Activated T-cell treated with anti-CD3 and anti-CD28 coated beads, Interleukin-2, amount 50 U/mL, for 4 hours (primary cell): ENCODE measurements at regions not wholly inside any gene's neighbourhood (a gene's known extent, or its start where the extent isn't known, plus 50 kb on each side); places are given as distances from the start of the nearest gene placed in this dataset.

Source experiments
- ATAC-seq, 2 donors: fragments of 200-7000 bp; cut with Tn5 transposase; one replicate each; pipeline ENCODE4 v1.10.0; 2021
- DNase-seq: peaks from one replicate; pipeline ENCODE4 v3.0.0-alpha.2; 2020
- H3K27me3 Mint-ChIP-seq: one replicate; pipeline ENCODE4 v1.8.0; 2021; ENCODE audit warnings: low read depth, mixed read lengths
- H3K36me3 Mint-ChIP-seq: one replicate; pipeline ENCODE4 v1.8.0; 2022; ENCODE audit warnings: mixed read lengths; ENCODE audit not compliant: insufficient read depth
- H3K4me1 Mint-ChIP-seq: one replicate; pipeline ENCODE4 v1.8.0; 2021; ENCODE audit warnings: low read depth, mixed read lengths
- H3K4me3 Mint-ChIP-seq: one replicate; pipeline ENCODE4 v1.8.0; 2021; ENCODE audit warnings: mild to moderate bottlenecking, moderate library complexity, mixed read lengths
- H3K9me3 Mint-ChIP-seq: one replicate; pipeline ENCODE4 v1.8.0; 2021; ENCODE audit warnings: mixed read lengths

- Mint-ChIP-seq H3K9me3 (peaks cover 8% of the 10 kb centered on the region), H3K36me3 (no peaks in the 10 kb centered on the region), H3K4me1 (no peaks in the 10 kb centered on the region), H3K4me3 (no peak overlapping the region), H3K27me3 (no peaks in the 10 kb centered on the region)
- no peak for ATAC-seq
- DNase-seq: no peak
Observed at GRCh38 chr5:165094782-165095181, 1589.4 kb downstream of the MAT2B start.

GRCh38 chr5:165101709-165102108 lies 1596.3 kb downstream of the MAT2B start:
- Mint-ChIP-seq H3K4me3 (no peak overlapping the region), H3K36me3 (no peaks in the 10 kb centered on the region), H3K4me1 (no peaks in the 10 kb centered on the region), H3K9me3 (peaks cover 22% of the 10 kb centered on the region), H3K27me3 (no peaks in the 10 kb centered on the region)
- DNase-seq (no peak), ATAC-seq (no peak)

- no peak for ATAC-seq
- H3K4me1 Mint-ChIP-seq: no peaks in the 10 kb centered on the region
- H3K9me3 Mint-ChIP-seq: peaks cover 15% of the 10 kb centered on the region
- no peak for DNase-seq
- no peaks in the 10 kb centered on the region for H3K36me3 Mint-ChIP-seq
- no peaks in the 10 kb centered on the region for H3K27me3 Mint-ChIP-seq
- no peak overlapping the region for H3K4me3 Mint-ChIP-seq
Observed at GRCh38 chr5:165104611-165105010, 1599.2 kb downstream of the MAT2B start.

GRCh38 chr5:165108809-165109208 lies 1603.4 kb downstream of the MAT2B start:
- no peak for DNase-seq

GRCh38 chr5:165119175-165119574 lies 1613.8 kb downstream of the MAT2B start:
- no peaks in the 10 kb centered on the region for H3K27me3 Mint-ChIP-seq
- no peak for DNase-seq
- no peak for ATAC-seq
- no peaks in the 10 kb centered on the region for H3K4me1 Mint-ChIP-seq
- no peaks in the 10 kb centered on the region for H3K36me3 Mint-ChIP-seq
- no peak overlapping the region for H3K4me3 Mint-ChIP-seq
- H3K9me3 Mint-ChIP-seq: peaks cover 6% of the 10 kb centered on the region

More at GRCh38 chr5:165108809-165109208, 1603.4 kb downstream of the MAT2B start:
- Mint-ChIP-seq H3K4me3 (no peak overlapping the region), H3K27me3 (no peaks in the 10 kb centered on the region), H3K4me1 (no peaks in the 10 kb centered on the region), H3K36me3 (no peaks in the 10 kb centered on the region), H3K9me3 (peaks cover 12% of the 10 kb centered on the region)
- no peak for ATAC-seq

- DNase-seq (no peak), ATAC-seq (no peak)
- Mint-ChIP-seq H3K27me3 (no peaks in the 10 kb centered on the region), H3K9me3 (no peaks in the 10 kb centered on the region), H3K4me1 (no peaks in the 10 kb centered on the region), H3K36me3 (no peaks in the 10 kb centered on the region), H3K4me3 (no peak overlapping the region)
Observed at GRCh38 chr5:165126598-165126997, 1621.2 kb downstream of the MAT2B start.

- Mint-ChIP-seq H3K27me3 (no peaks in the 10 kb centered on the region), H3K4me3 (no peak overlapping the region), H3K9me3 (no peaks in the 10 kb centered on the region), H3K4me1 (no peaks in the 10 kb centered on the region), H3K36me3 (no peaks in the 10 kb centered on the region)
- ATAC-seq (no peak), DNase-seq (no peak)
Observed at GRCh38 chr5:165127941-165128340, 1622.5 kb downstream of the MAT2B start.

- Mint-ChIP-seq H3K27me3 (no peaks in the 10 kb centered on the region), H3K4me3 (no peak overlapping the region), H3K9me3 (peaks cover 5% of the 10 kb centered on the region), H3K36me3 (no peaks in the 10 kb centered on the region), H3K4me1 (no peaks in the 10 kb centered on the region)
- DNase-seq: no peak
- no peak for ATAC-seq
Observed at GRCh38 chr5:165130656-165131055, 1625.2 kb downstream of the MAT2B start.

- no peak overlapping the region for H3K4me3 Mint-ChIP-seq
- ATAC-seq (no peak), DNase-seq (no peak)
- peaks cover 5% of the 10 kb centered on the region for H3K9me3 Mint-ChIP-seq
- no peaks in the 10 kb centered on the region for H3K4me1 Mint-ChIP-seq
- H3K36me3 Mint-ChIP-seq: no peaks in the 10 kb centered on the region
- no peaks in the 10 kb centered on the region for H3K27me3 Mint-ChIP-seq
Observed at GRCh38 chr5:165134155-165134554, 1628.7 kb downstream of the MAT2B start.

GRCh38 chr5:165135565-165135964 lies 1630.1 kb downstream of the MAT2B start:
- Mint-ChIP-seq H3K36me3 (no peaks in the 10 kb centered on the region), H3K9me3 (peaks cover 5% of the 10 kb centered on the region), H3K27me3 (no peaks in the 10 kb centered on the region), H3K4me3 (no peak overlapping the region), H3K4me1 (no peaks in the 10 kb centered on the region)
- DNase-seq: no peak
- ATAC-seq: no peak

- Mint-ChIP-seq H3K4me3 (no peak overlapping the region), H3K36me3 (no peaks in the 10 kb centered on the region), H3K9me3 (peaks cover 5% of the 10 kb centered on the region), H3K4me1 (no peaks in the 10 kb centered on the region), H3K27me3 (no peaks in the 10 kb centered on the region)
- ATAC-seq: no peak
- DNase-seq: no peak
Observed at GRCh38 chr5:165137701-165138100, 1632.3 kb downstream of the MAT2B start.

- Mint-ChIP-seq H3K9me3 (peaks cover 5% of the 10 kb centered on the region), H3K36me3 (no peaks in the 10 kb centered on the region), H3K4me1 (no peaks in the 10 kb centered on the region), H3K27me3 (no peaks in the 10 kb centered on the region), H3K4me3 (no peak overlapping the region)
- DNase-seq (no peak), ATAC-seq (no peak)
Observed at GRCh38 chr5:165138236-165138635, 1632.8 kb downstream of the MAT2B start.

- no peak for DNase-seq
- no peak for ATAC-seq
- Mint-ChIP-seq H3K4me3 (no peak overlapping the region), H3K36me3 (no peaks in the 10 kb centered on the region), H3K27me3 (no peaks in the 10 kb centered on the region), H3K4me1 (no peaks in the 10 kb centered on the region), H3K9me3 (peaks cover 4% of the 10 kb centered on the region)
Observed at GRCh38 chr5:165139262-165139661, 1633.8 kb downstream of the MAT2B start.

- peaks cover 4% of the 10 kb centered on the region for H3K9me3 Mint-ChIP-seq
- no peaks in the 10 kb centered on the region for H3K27me3 Mint-ChIP-seq
- ATAC-seq (no peak), DNase-seq (no peak)
- no peaks in the 10 kb centered on the region for H3K36me3 Mint-ChIP-seq
- H3K4me1 Mint-ChIP-seq: no peaks in the 10 kb centered on the region
- no peak overlapping the region for H3K4me3 Mint-ChIP-seq
Observed at GRCh38 chr5:165139721-165140120, 1634.3 kb downstream of the MAT2B start.

- no peak for DNase-seq
- H3K4me3 Mint-ChIP-seq: no peak overlapping the region
- no peak for ATAC-seq
- peaks cover 4% of the 10 kb centered on the region for H3K9me3 Mint-ChIP-seq
- no peaks in the 10 kb centered on the region for H3K36me3 Mint-ChIP-seq
- no peaks in the 10 kb centered on the region for H3K4me1 Mint-ChIP-seq
- no peaks in the 10 kb centered on the region for H3K27me3 Mint-ChIP-seq
Observed at GRCh38 chr5:165143741-165144140, 1638.3 kb downstream of the MAT2B start.

- H3K4me3 Mint-ChIP-seq: no peak overlapping the region
Observed at GRCh38 chr5:165149431-165149830, 1644.0 kb downstream of the MAT2B start.

More at GRCh38 chr5:165149431-165149830, 1644.0 kb downstream of the MAT2B start:
- ATAC-seq (no peak), DNase-seq (no peak)
- Mint-ChIP-seq H3K9me3 (no peaks in the 10 kb centered on the region), H3K4me1 (no peaks in the 10 kb centered on the region), H3K36me3 (no peaks in the 10 kb centered on the region), H3K27me3 (no peaks in the 10 kb centered on the region)
